COR-L47 (cell line): ENCODE measurements at regions not wholly inside any gene's neighbourhood (a gene's known extent, or its start where the extent isn't known, plus 50 kb on each side); places are given as distances from the start of the nearest gene placed in this dataset.
"Not testable (repeated sequence)": the region's sequence is repeated elsewhere in the genome, so short reads cannot be mapped to it uniquely, and the experiment has no call there.

Source experiments
- DNase-seq: peaks from one replicate; lab custom pipeline; 2025; lab: John Stamatoyannopoulos, UW

GRCh38 chr5:34447424-34447823, 208.7 kb upstream of the RAI14 start:
- no peak for DNase-seq

- DNase-seq: no peak
Observed at GRCh38 chr5:34449639-34450038, 206.5 kb upstream of the RAI14 start.

- no peak for DNase-seq
Observed at GRCh38 chr5:34450338-34450737, 205.8 kb upstream of the RAI14 start.

- peak; percentile 68 for DNase-seq
Observed at GRCh38 chr5:34452170-34452828, 203.8 kb upstream of the RAI14 start.

- no peak for DNase-seq
Observed at GRCh38 chr5:34455098-34455497, 201.0 kb upstream of the RAI14 start.

GRCh38 chr5:34459908-34460307, 196.2 kb upstream of the RAI14 start:
- DNase-seq: no peak

- DNase-seq: no peak
Observed at GRCh38 chr5:34460496-34460895, 195.6 kb upstream of the RAI14 start.

GRCh38 chr5:34464829-34465228, 191.3 kb upstream of the RAI14 start:
- no peak for DNase-seq

GRCh38 chr5:34465301-34465700, 190.8 kb upstream of the RAI14 start:
- DNase-seq: peak; percentile 61

GRCh38 chr5:34466519-34467388, 189.4 kb upstream of the RAI14 start:
- DNase-seq: not testable (repeated sequence)

- no peak for DNase-seq
Observed at GRCh38 chr5:34467436-34467835, 188.7 kb upstream of the RAI14 start.

- DNase-seq: not testable (repeated sequence)
Observed at GRCh38 chr5:34467984-34468383, 188.1 kb upstream of the RAI14 start.

- no peak for DNase-seq
Observed at GRCh38 chr5:34469971-34470370, 186.2 kb upstream of the RAI14 start.

- peak; percentile 35 for DNase-seq
Observed at GRCh38 chr5:34474573-34475021, 181.5 kb upstream of the RAI14 start.

- no peak for DNase-seq
Observed at GRCh38 chr5:34475249-34475966, 180.7 kb upstream of the RAI14 start.

- DNase-seq: no peak
Observed at GRCh38 chr5:34476941-34477565, 179.1 kb upstream of the RAI14 start.

GRCh38 chr5:34480810-34481528, 175.2 kb upstream of the RAI14 start:
- no peak for DNase-seq

- peak; percentile 89 for DNase-seq
Observed at GRCh38 chr5:34483442-34484033, 172.6 kb upstream of the RAI14 start.

GRCh38 chr5:34484216-34484920, 171.8 kb upstream of the RAI14 start:
- DNase-seq: no peak

- DNase-seq: no peak
Observed at GRCh38 chr5:34485768-34486030, 170.4 kb upstream of the RAI14 start.
